ENCODE measurements at regions not wholly inside any gene's neighbourhood (a gene's known extent, or its start where the extent isn't known, plus 50 kb on each side); places are given as distances from the start of the nearest gene placed in this dataset.

GRCh38 chr20:10927936-10928840 is 254.4 kb upstream of the JAG1 start:
- H3K36me3 ChIP-seq: no peaks in the 10 kb centered on the region
- no peak for ATAC-seq
- DNase-seq: no peak
- TF ChIP-seq CTCF (IDR thresholded peaks at IDR 0.05): no peak
- no peaks in the 10 kb centered on the region for H3K4me1 ChIP-seq
- H3K9me3 ChIP-seq: no peaks in the 10 kb centered on the region
- intact Hi-C loops (cut with DNase I): no loop called here
- peak overlapping the region in 1 of 2 donors; percentile 26 for H3K27ac ChIP-seq
- no peaks in the 10 kb centered on the region for H3K27me3 ChIP-seq
- no peak overlapping the region for H3K4me3 ChIP-seq

DNA sequence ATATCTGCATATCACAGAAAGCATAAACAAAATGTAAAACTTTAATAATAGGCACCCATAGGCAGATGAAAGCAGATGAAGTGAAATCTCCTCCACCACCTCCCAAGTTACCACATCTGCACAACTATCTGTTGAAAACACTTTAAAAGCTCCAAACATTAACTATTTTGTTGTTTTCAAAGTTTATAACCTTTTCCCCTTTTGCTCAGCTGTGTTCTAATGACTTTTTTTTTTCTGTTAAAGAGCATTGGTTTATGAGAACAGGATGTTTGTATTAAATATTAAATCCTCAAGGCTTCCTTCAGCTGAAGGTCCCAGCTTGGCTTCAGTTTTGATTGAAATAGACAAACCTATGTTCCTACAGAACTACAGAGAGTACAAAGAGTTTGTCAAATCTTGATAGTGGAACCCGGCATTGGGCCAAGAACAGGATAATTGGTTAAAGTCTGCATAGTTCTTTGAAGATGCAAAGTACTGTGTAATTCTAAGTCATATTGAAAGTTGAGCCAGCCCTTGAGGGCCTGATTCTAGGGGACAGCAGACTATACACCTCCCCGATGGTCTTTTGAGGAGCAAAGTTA is 255.1 kb upstream of the JAG1 start:
- Histone ChIP-seq H3K27ac (peak overlapping the region in 1 of 2 donors; percentile 26), H3K9me3 (no peaks in the 10 kb centered on the region), H3K36me3 (no peaks in the 10 kb centered on the region), H3K4me1 (no peaks in the 10 kb centered on the region), H3K4me3 (no peak overlapping the region), H3K27me3 (no peaks in the 10 kb centered on the region)
- intact Hi-C loops (cut with DNase I): no loop called here
- ATAC-seq: no peak
- TF ChIP-seq CTCF (IDR thresholded peaks at IDR 0.05): no peak
- peak in 1 of 4 donors; percentile 64 for DNase-seq

DNA sequence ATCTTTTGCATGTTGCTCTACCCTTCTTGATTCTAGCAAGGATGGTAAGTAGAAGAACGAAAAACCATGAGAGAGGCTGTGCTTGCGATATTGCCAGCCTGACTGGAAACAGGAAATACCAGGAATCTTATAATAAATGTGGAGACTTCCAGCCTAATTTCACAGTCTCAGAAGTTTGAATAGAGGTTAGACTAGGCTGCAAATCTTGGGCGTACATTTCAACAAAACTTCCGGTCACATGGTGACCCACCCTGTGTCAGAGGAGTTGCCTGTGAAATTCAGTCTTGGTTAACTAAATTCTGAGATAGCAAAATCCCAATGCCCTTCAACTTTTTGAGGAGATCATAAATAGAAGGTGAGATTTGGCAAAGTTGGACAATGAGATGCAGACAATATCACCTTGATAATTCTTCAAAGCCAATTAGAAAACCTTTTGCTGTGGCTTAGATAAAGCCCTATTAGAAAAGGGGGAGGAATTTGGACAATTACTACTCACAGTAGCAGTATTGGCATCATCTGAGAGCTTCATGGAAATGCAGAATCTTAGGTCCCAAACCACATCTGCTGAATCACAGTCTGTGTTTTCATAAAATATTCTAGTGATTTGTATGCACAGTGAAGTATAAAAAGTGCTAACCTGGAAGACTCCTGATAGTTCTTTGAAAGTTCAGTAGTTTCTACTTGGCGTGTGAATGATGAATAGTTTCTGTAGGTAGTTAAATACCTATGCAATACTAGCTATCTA is 262.0 kb upstream of the JAG1 start:
- Histone ChIP-seq H3K27me3 (no peaks in the 10 kb centered on the region), H3K9me3 (no peaks in the 10 kb centered on the region), H3K36me3 (no peaks in the 10 kb centered on the region), H3K4me3 (no peak overlapping the region), H3K4me1 (no peaks in the 10 kb centered on the region), H3K27ac (no peak overlapping the region)
- ATAC-seq (no peak), DNase-seq (no peak)
- intact Hi-C loops (cut with DNase I): no loop called here
- TF ChIP-seq CTCF (IDR thresholded peaks at IDR 0.05): no peak

GRCh38 chr20:10936786-10937185 is 263.0 kb upstream of the JAG1 start:
- ATAC-seq (no peak), DNase-seq (no peak)
- Histone ChIP-seq H3K36me3 (no peaks in the 10 kb centered on the region), H3K27ac (no peak overlapping the region), H3K4me1 (no peaks in the 10 kb centered on the region), H3K27me3 (no peaks in the 10 kb centered on the region), H3K9me3 (no peaks in the 10 kb centered on the region), H3K4me3 (no peak overlapping the region)
- no peak for TF ChIP-seq CTCF (IDR thresholded peaks at IDR 0.05)
- intact Hi-C loops (cut with DNase I): no loop called here
